Activated T-cell treated with anti-CD3 and anti-CD28 coated beads for 24 hours (primary cell): ENCODE measurements at regions not wholly inside any gene's neighbourhood (a gene's known extent, or its start where the extent isn't known, plus 50 kb on each side); places are given as distances from the start of the nearest gene placed in this dataset.

ENCODE experiments used
- DNase-seq: peaks from one replicate; pipeline ENCODE4 v3.0.0-alpha.2; 2020; ENCODE audit warnings: low read depth

- DNase-seq, result no peak
Measured at GRCh38 chr22:48882636-48883200, 945.0 kb downstream of the BRD1 start.

DNA sequence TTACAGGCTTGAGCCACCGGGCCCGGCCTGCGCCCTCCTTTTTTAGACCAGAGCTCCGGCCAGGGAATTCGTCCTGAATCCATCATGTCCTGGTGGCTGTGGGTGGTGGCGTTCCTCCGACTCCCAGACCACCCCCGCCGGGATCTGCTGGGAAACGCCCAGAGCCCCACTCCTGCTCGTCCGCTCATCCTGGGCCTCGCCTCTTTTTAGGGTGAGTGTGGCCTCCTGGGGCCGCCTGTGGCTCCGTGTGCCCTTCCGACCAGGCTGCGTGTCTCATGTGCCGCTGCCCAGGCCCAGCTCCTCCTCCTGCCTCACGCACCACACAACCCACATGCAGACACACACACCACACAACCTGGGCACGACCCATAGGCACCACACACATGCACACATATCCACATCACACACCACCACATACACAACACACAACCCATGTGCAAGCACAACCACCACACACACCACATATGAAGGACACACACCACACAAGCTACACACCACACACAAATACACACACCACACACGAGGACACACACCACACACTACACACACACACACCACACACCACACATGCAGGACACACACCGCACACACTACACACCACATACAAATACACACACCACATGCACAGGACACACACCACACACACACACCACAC is 946.2 kb downstream of the BRD1 start:
- no peak for DNase-seq

- no peak for DNase-seq
Measured at GRCh38 chr22:48880749-48881148, 946.9 kb downstream of the BRD1 start.

GRCh38 chr22:48876951-48877350 is 950.7 kb downstream of the BRD1 start:
- DNase-seq, result no peak

- no peak for DNase-seq
Measured at GRCh38 chr22:48874956-48875355, 952.7 kb downstream of the BRD1 start.

DNA sequence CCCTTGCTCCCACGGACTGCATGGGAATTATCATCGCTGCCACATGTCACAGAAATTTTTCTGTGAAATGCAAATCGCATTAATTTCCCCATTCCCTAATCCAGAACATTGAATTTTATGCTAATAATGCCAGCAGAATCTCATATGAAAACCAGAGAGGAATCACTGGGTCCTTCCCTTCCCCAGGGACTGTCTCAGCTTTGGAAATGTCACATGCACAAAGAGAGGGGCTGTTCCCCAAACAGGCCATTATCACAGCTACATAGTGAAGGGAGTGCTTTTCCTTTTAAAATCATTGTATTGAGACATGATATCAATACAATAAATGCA is 954.5 kb downstream of the BRD1 start:
- no peak for DNase-seq

- no peak for DNase-seq
Measured at GRCh38 chr22:48872271-48873190, 955.1 kb downstream of the BRD1 start.

- no peak for DNase-seq
Measured at GRCh38 chr22:48871176-48871840, 956.4 kb downstream of the BRD1 start.

GRCh38 chr22:48870436-48870835 is 957.2 kb downstream of the BRD1 start:
- DNase-seq, result no peak

- DNase-seq, result no peak
Measured at GRCh38 chr22:48869788-48870187, 957.9 kb downstream of the BRD1 start.

DNA sequence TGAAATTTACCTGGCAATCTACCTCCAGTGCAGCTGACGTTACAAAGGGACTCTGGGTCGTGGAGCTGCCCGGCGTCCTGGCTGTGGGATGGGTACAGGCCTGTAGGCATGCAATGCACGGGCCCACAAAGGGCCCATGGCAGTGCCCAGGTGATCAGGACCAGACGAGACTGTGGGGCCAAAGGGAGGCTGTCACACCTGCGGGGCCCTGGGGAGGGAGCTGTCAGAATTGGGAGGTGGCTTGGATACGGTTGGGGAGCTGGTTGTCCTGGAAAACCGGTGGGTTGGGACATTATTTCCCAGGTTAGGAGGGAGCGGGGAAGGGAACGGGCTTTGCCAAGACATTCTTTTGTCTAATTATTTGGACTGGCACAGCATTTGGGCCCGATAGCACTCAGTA is 958.5 kb downstream of the BRD1 start:
- DNase-seq, result no peak

DNA sequence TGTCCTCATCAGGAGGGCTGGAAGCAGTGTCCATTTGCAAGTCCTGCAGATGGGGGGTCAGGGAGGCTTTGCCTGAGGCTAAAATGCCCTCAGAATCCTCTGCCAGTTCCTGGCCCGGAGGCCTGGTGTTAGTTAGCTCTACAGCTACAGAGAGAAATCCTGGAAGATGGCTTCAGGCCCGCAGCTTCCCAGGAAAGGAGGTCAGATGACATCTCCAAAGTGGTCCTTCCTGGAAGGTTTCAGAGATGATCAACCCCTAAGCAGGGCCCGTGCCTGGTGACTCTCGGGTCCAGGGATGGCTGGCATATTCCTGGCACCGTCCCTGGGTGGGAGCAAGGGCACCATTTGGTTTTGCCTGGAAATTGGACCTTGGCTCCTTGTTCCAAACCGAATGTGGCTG is 959.1 kb downstream of the BRD1 start:
- DNase-seq, result no peak

- DNase-seq, result no peak
Measured at GRCh38 chr22:48867891-48868290, 959.8 kb downstream of the BRD1 start.

DNA sequence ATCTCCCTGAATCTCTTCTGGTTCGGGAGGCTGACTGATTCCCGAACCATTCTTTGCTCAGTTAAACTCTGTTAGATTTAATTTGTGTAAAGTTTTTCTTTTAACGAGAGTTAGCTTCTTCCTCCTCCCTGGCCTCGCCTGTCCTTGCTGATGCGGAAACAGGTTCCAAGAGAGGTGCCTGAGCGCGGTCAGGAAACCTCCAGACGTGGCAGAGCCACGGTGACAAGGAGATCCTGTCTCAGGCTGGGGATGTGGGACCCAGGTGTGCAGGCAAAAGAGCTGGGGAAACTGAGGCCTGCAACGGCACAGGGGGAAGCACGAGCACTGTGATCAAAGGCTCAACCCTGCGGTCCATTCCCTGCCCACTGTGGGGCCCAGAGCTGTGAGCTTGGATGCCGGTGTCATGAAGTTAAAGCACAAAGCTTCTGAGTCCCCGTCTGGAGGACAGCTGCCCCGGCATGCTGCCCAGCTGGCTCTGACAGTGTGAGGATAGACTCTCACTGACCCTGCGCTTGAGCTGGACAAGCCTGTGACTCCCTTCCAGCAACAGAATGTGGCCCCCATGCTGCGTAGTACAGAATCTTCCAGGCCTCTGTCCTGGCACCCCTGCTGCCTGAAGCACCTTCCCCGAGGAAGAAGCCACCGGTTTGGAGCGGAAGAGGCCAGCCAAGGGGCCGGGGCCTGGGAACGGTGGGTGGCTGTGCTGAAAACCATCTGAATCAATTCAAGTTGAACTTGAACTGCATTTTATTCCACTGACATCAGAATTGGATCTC is 960.6 kb downstream of the BRD1 start:
- no peak for DNase-seq

- DNase-seq, result no peak
Measured at GRCh38 chr22:48864748-48865147, 962.9 kb downstream of the BRD1 start.

GRCh38 chr22:48863965-48864528 is 963.6 kb downstream of the BRD1 start:
- DNase-seq, result no peak

GRCh38 chr22:48860557-48860956 is 967.1 kb downstream of the BRD1 start:
- no peak for DNase-seq

- no peak for DNase-seq
Measured at GRCh38 chr22:48858856-48859255, 968.8 kb downstream of the BRD1 start.

GRCh38 chr22:48858121-48858520 is 969.6 kb downstream of the BRD1 start:
- DNase-seq, result no peak

DNA sequence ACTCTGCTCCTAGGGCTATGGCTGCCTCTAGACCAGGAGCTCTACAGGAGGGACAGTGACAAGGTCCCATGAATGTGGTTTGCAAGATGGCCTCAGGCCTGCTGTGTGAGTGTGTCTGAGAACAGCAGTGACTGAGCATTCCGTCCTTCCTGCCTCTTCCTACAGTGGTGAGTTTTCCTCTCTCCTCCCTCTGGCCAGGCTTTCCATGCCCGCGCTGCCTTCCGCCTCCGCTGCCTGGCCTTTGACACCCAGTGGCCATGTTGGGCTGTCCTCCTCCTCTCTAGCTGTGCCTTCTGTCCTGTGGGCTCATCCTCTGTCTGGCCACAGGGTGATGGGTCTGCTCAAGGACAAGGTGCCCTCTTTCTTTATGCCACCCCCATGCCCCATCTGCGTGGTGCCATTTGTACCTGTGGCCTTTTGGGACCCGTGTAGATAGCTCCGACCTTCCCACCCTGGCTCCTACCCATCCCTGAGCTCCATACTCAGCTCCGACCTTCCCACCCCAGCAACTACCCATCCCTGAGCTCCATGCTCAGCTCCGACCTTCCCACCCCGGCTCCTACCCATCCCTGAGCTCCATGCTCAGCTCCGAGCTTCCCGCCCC is 970.4 kb downstream of the BRD1 start:
- DNase-seq, result no peak

GRCh38 chr22:48856308-48856615 is 971.4 kb downstream of the BRD1 start:
- DNase-seq, result no peak
